Dermis microvascular lymphatic vessel endothelial cell (primary cell): ENCODE measurements at regions not wholly inside any gene's neighbourhood (a gene's known extent, or its start where the extent isn't known, plus 50 kb on each side); places are given as distances from the start of the nearest gene placed in this dataset.

Source experiments
- DNase-seq, 2 donors: peaks; one replicate each; pipeline versions ENCODE4 v3.0.0 to v3.0.0-alpha.2; 2010; ENCODE audit warnings: low read depth in 2 of 2

GRCh38 chr5:5592541-5592940 is 170.1 kb downstream of the ICE1 start:
- no peak for DNase-seq

GRCh38 chr5:5591567-5591966 is 169.1 kb downstream of the ICE1 start:
- DNase-seq, result no peak

GRCh38 chr5:5589857-5590256 is 167.4 kb downstream of the ICE1 start:
- DNase-seq, result no peak

- DNase-seq, result no peak
Observed at GRCh38 chr5:5588887-5589826, 166.7 kb downstream of the ICE1 start.

- no peak for DNase-seq
Observed at GRCh38 chr5:5588386-5588785, 165.9 kb downstream of the ICE1 start.

GRCh38 chr5:5587474-5587873 is 165.0 kb downstream of the ICE1 start:
- no peak for DNase-seq

- no peak for DNase-seq
Observed at GRCh38 chr5:5586721-5587120, 164.2 kb downstream of the ICE1 start.

GRCh38 chr5:5585751-5586341 is 163.4 kb downstream of the ICE1 start:
- DNase-seq, result no peak

GRCh38 chr5:5584751-5585150 is 162.3 kb downstream of the ICE1 start:
- no peak for DNase-seq

- no peak for DNase-seq
Observed at GRCh38 chr5:5584236-5584745, 161.8 kb downstream of the ICE1 start.

GRCh38 chr5:5583832-5584231 is 161.4 kb downstream of the ICE1 start:
- no peak for DNase-seq

GRCh38 chr5:5583023-5583765 is 160.7 kb downstream of the ICE1 start:
- DNase-seq, result no peak

GRCh38 chr5:5581080-5581479 is 158.6 kb downstream of the ICE1 start:
- no peak for DNase-seq

GRCh38 chr5:5576744-5577143 is 154.3 kb downstream of the ICE1 start:
- no peak for DNase-seq

- no peak for DNase-seq
Observed at GRCh38 chr5:5575461-5575860, 153.0 kb downstream of the ICE1 start.

- no peak for DNase-seq
Observed at GRCh38 chr5:5573798-5574380, 151.4 kb downstream of the ICE1 start.

GRCh38 chr5:5572976-5573797 is 150.7 kb downstream of the ICE1 start:
- no peak for DNase-seq

- no peak for DNase-seq
Observed at GRCh38 chr5:5572010-5572865, 149.8 kb downstream of the ICE1 start.

GRCh38 chr5:5570646-5571045 is 148.2 kb downstream of the ICE1 start:
- DNase-seq, result no peak

- no peak for DNase-seq
Observed at GRCh38 chr5:5564898-5565297, 142.4 kb downstream of the ICE1 start.
